Activated naive CD4-positive, alpha-beta T cell treated with anti-CD3 and anti-CD28 coated beads, Interleukin-2, amount 50 U/mL, for 16 hours (primary cell): ENCODE measurements at regions not wholly inside any gene's neighbourhood (a gene's known extent, or its start where the extent isn't known, plus 50 kb on each side); places are given as distances from the start of the nearest gene placed in this dataset.

ENCODE experiments used
- DNase-seq: peaks from one replicate; pipeline ENCODE4 v3.0.0-alpha.2; 2020

DNA sequence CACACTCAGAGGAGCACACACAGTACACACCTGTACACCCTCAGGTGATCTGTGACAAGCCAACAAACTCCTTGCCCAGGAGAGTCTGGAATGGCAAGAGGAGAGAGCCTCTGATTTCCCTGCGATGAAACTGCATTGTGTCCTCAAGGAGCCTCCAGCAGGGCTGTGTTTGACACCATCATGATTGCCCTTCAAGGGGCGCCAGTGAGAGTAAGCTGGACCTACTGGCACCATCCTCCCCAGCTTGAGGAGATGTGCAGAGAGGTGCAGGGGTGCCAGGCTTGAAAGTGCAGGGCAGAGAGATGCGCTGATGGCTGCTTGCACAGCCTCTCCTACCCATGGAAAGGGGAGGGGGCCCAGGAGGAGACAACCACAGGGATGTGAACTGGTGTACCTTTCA lies 188.8 kb upstream of the CADM1 start:
- no peak for DNase-seq

DNA sequence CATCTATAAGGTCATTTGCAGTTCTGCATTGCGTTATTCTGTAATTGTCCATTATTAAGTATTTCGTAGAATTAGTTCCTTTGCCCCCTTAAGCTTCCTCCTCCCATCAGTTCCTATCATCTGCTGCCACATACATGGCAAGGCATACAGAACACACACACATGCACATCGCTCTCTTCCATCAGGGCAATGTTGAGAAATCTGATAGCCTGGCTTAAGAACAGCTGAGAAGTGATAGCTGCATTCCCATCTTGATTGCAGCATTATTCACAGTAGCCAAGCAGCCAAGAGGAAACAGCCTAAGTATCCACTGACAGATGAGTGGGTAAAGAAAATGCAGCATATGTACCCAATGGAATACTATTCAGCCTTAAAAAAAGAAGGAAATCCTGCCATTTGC lies 186.8 kb upstream of the CADM1 start:
- DNase-seq: no peak

- no peak for DNase-seq
Observed at GRCh38 chr11:115687934-115688333, 183.7 kb upstream of the CADM1 start.

DNA sequence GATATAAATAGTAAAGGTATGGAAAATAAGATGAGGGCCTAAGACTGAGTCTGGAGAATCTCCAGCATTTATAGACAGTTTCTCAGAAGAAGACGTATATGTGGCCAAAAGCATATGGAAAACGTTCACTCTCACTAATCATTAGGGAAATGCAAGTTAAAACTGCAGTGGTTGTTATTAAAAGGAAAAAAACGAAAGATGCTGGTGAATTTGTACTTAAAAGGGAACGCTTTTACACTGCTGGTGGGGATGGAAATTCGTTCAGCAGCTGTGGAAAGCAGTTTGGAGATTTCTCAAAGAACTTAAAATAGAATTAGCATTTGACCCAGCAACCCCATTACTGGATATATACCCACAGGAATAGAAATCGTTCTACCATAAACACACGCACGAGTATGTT lies 180.5 kb upstream of the CADM1 start:
- DNase-seq: no peak

DNA sequence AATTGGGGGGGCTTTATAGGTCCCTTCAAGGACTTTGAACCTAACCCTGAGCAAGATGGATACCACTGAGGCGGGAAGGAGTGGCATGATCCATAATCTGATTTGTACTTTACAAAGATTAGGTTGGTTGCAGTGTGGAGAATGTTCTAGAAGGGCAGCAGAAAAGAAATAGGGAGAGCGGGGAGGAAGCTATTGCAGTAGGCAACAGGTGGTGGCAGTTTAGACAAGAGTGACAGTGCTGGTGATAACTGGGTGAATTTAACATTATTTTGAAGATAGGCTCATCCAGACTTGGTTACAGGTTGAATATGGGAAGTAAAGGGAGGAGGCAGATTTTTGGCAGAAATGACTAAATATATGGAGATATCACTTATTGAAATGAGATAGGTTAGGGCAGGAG lies 179.9 kb upstream of the CADM1 start:
- no peak for DNase-seq

GRCh38 chr11:115682888-115683287 lies 178.7 kb upstream of the CADM1 start:
- no peak for DNase-seq

- DNase-seq: no peak
Observed at GRCh38 chr11:115682101-115682500, 177.9 kb upstream of the CADM1 start.

- no peak for DNase-seq
Observed at GRCh38 chr11:115679945-115680344, 175.7 kb upstream of the CADM1 start.

DNA sequence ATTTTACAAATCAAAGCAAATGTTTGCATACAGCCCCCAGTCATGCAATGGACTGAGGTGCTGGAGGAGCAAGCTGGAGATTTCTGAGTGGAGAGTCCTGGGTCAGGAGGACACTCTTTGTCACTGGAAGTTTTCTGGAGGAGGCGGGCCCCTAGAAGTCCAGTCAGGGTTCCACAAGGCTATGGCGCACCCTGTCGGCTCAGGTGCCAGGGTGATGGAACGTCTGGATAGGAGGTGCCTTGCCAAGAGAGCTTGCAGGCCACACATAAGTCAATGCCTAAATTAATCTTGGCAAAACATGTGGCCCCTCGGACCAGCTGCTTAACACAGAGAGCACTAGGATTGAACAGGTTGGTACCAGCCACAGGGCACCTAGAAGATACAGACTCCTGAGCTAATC lies 174.7 kb upstream of the CADM1 start:
- DNase-seq: no peak

GRCh38 chr11:115677190-115677589 lies 173.0 kb upstream of the CADM1 start:
- DNase-seq: no peak

DNA sequence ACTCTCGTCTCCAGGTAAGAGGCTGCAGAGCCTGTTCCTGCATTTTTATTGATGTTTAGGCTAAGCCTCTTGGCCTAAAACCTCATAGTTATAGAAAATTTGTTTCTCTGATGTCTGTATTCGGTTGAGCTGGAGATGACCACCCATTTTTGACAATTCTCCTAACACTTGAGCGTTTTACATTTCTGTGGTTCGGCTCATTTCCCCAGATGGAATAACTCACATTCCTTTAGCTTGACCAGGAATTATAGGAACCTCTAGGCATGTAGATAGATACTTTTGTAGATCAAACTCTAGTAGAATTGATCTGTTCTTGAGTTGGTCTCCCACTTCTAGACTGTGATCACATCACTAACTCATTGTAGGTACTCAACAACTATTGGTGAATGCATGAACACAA lies 172.6 kb upstream of the CADM1 start:
- no peak for DNase-seq

DNA sequence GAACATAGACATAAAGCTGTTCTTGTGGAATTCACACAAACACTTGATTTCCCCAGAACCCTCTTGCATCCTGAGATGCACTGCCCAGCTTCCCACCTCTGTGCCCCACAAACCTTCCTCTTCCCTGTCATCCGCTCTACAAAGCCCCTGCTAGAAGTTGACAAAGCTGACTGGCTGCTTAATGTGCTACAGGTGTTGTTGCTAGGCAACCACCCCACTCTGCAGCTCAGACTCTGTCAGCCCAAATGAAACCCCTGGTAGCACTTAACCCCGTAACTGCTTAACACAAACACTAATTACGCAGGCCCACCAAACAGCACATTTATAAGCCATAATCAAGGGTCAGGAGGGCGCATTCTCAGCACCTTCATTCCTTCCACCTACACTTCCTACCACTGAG lies 172.0 kb upstream of the CADM1 start:
- no peak for DNase-seq

DNA sequence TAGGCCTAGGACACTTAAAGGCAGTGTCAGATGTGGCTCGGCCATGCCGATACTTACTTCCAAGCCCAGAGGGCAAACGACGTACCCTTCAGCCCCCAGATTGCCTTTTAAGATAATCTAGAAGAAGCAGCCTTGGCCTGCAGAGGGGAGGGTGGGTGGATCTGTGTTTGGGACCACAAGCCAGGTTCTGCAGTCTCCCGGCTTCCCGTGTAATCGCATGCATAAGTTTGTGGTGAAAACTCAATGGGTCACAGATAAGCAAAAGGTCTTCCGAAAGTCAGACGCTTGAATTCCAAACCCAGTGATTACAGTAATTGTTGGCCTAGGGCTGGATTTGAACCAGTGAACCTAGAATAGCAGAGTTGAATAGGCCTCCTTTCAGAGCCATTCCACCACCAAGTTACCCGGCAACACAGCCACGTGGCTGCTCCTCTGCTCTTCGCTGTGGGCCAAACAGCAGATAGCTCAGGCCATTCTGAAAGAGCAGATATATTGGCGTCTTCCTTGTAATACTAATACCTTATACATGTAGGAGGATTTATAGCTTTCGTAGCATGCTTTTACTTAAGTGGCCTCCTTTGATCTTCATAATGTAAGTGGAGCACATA lies 170.8 kb upstream of the CADM1 start:
- DNase-seq: no peak

- no peak for DNase-seq
Observed at GRCh38 chr11:115674176-115674936, 170.1 kb upstream of the CADM1 start.

- DNase-seq: no peak
Observed at GRCh38 chr11:115673720-115674119, 169.5 kb upstream of the CADM1 start.

DNA sequence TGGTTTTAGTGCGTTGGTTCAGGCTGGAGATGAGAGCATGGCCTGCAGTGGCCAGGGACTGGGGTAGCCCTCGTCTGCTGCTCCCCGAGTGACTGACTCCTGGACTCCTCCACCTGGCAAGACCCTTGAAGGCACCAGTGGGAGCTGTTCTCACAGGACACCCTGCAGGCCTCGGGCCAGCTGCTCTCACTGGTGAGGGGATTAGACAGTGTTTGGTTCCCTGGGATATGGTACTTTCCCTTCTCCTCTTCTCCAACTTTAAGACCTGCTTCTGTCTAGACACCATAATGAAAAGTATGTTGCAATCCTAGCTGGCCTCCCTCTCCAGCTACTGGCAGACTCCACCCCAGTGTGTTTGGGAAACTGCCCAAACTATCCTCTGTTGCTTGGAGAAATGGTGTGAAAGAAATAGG lies 168.8 kb upstream of the CADM1 start:
- no peak for DNase-seq

DNA sequence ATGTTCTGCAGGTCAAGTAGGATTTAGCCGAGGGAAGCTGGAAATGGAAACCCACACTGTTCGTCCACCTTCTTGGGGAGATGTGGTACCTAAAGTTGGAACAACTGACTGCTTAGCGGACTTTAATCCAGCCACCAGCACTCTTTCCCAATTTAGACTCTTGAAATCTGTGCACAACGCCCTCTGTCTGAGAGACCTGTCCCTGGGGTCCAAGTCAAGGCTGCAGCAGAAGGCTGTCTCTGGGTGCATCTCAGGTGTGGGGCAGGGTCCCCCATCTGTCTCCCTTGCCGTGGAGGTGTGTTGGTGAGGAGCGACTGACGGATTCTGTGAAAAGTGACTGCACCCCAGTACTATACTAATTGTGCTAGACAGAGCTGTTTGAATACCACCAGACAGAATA lies 168.2 kb upstream of the CADM1 start:
- DNase-seq: no peak

DNA sequence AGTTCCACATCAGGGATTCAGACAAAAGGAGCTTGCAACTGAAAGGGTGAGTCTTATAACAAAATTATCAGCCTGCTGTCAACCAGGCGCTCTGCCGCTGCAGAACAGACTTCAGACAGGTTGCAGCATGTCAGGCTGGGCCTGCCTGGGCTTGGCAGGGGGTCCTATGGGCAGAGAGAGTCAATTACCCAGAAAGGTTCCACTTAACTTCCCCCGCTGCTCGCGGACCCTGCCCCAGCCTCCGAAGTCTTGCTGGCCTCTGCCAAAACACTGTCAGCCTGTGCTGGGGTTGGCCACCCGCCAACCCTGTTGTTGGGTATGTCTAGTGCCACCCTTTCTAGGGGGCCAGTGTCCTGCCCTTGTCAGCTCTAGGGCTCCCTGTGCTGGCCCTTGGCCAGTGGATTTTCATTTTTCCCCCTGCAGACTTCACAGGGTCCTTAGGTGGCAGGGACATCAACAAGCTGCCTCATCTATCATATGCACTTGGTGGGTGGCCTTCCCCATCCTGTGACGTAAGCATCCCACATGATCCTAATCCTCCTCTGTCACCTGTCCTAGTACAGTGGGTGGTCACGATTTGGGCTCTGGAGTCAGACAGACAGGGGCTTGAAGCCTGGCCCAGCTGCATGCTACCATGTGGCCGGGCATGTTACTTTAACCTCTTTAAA lies 166.5 kb upstream of the CADM1 start:
- DNase-seq: no peak

GRCh38 chr11:115665958-115666357 lies 161.7 kb upstream of the CADM1 start:
- no peak for DNase-seq

DNA sequence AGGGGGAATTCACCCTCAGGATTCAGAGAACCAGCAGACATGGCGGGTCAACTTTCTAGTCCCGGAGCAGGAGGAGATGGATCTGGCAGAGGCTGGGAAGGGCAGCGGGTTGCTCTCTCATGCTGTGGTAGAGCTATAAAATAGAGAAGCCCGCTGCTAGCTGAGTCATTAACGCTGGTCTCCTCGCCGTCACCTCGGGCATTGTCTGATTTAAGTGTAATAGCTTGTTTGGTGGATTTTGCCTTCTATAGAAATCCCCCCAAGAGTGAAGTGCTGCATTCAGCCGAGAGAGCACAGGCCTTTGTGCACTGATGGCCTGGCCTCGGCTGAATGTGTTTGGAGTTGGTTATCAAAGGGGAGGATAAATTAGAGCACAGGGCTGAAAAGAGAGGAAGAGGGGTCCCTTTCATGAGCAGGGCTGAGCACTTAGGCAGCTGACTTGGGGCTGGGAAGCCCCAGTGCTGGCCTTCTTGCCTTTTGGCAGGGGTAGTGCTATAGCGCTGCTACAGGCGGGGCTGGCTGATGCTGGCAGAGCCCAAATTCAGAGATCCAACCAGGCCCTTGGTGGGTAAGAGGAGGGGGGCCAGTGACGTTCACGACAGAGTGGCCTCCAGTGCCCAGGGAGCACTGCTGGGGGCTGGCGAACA lies 161.1 kb upstream of the CADM1 start:
- no peak for DNase-seq

DNA sequence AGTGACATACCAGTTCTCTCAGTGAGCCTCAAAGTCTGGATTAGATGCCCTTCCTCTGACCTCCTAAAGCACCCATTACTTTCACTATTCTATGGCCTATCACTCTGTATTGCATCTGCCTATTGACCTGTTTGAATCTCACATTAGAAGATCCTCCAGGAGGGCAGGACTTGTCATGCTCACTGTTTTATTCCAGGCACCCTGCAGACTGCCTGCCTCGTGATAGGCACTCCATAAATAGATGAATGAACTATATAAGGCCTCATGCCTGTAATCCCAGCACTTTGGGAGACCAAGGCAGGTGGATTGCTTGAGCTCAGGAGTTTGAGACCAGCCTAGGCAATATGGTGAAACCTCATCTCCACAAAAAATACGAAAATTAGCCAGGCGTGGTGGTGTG lies 160.1 kb upstream of the CADM1 start:
- no peak for DNase-seq

DNA sequence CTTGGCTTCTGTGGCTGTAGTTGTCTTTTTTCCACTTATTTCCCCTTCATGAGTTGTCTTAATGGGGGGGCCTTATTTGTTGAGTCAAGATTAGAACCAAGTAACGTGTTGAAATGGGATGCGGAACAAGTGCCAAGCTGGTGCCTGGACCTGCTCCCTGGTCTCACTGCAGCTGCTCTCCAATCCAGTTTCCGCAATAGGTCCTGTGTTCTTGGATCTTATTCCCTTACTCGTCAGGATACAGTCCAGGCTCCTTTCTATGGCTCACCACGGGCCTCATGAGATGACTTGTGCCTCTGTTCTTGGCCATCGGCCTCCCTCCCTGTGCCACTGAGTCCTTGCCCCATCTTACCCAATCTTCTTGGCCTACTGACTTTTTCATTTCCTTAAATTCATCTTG lies 159.6 kb upstream of the CADM1 start:
- DNase-seq: no peak

DNA sequence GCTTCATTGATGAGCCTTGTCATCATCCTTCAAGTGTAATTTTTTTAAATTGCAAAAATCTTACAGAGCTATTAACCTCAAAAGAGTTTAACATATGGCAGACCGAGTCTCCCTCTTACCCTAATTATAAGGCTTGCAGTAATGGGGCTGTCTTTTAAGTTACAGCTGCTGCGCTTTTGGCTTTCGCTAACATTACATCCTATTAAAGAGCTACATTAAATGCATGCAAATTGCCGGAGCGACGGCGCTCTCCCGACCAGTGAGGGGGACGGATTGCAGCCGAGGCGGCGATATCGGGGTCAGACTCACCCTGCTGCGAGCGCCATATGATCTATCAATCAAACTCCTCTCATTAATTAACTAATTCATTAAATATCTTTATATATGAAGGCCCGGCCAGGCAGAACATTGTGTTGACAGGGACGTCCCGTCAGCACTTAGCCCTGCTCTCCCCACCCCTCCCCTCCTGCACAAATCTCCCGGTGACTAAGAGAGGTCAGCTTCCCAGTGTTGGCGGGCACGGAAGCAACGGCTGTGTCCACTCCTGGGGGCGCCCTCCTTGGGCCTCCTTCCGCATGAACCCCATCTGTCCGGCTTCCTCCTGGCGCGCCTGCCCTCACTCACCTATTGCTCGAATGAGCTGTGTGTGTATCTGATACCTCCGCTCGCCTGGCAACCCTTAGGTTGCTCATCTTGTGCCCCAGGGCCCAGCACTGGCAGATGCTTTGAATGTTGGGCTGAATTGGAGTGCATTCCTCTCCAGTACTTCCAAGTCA lies 156.0 kb upstream of the CADM1 start:
- DNase-seq: no peak
